HUDEP-2 (cell line): ENCODE measurements at regions not wholly inside any gene's neighbourhood (a gene's known extent, or its start where the extent isn't known, plus 50 kb on each side); places are given as distances from the start of the nearest gene placed in this dataset.
A peak's percentile ranks its signal among the peaks of the same experiment; 100 is the strongest.

Experiments
- DNase-seq, 76 experiments: peaks; one replicate each; lab custom pipeline; 2025; ENCODE audit not compliant: unreplicated experiment in 76 of 76; lab: John Stamatoyannopoulos, UW

- no peak for DNase-seq
These were observed 1005.9 kb downstream of the PDHA2 start for GRCh38 chr4:96845819-96846218.

GRCh38 chr4:96874657-96875056 lies 1034.8 kb downstream of the PDHA2 start:
- no peak for DNase-seq

- no peak for DNase-seq
These were observed 1039.6 kb downstream of the PDHA2 start for GRCh38 chr4:96879527-96879926.

DNA sequence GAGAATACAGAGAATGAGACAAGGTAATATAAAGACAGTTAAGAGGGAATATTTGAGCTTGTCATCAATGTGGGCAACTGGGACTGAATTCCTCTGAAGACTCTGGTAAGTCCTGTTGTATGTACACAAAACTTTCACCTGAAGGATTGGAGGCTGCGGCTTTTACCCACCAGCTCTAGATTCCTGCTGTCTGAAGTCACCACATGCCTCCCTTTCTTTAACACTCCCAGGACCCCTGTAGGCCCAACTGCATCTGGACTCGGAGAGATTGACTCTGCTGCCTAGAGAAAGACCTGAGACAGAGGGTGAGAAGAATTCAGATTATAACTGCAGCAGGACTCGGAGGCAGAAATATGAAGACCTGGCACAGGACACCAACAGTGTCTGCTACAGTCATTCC lies 1048.0 kb downstream of the PDHA2 start:
- DNase-seq: no peak

DNA sequence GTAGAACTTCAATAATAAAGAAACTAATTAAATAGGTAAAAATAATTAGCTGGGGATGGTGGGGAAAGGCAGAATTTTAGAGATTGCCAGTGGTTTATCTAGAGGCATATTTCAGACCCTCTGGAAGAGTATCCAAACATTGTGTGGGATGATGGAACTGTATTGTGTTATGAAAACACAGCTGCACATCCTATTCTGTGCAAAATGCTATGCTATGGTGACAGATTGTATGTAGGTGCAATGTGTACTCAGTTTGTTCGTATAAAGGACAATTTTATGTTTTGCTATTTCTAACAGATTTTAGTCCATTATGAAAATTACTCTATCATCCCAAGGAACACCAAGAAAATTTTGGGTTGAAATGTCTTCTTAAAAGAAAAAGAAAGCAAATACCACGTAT lies 1054.7 kb downstream of the PDHA2 start:
- DNase-seq: no peak

GRCh38 chr4:96895826-96896225 lies 1055.9 kb downstream of the PDHA2 start:
- no peak for DNase-seq

DNA sequence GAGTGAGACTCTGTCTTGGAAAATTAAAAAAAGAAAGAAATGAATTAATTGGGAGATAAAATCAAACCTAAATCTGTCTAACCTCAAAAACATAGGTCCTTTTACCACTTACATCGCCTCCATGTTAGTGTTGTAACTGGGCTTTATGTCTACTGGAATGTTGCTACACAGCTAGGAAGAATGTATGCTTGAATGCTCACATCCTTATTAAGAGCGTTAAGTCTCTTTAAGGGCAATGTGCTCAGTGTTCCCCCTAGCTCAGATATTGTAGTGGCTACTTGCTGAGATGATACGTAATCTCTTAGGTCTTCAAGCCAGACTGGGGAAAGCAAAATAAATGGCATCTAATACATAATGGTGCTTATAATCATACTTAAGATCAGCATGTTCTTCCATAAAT lies 1072.8 kb downstream of the PDHA2 start:
- no peak for DNase-seq

GRCh38 chr4:96913441-96914080 lies 1073.7 kb downstream of the PDHA2 start:
- DNase-seq: peak in 3 of 76 experiments; percentile 1 to 9 (median 4)

GRCh38 chr4:96916711-96917110 lies 1076.8 kb downstream of the PDHA2 start:
- no peak for DNase-seq

DNA sequence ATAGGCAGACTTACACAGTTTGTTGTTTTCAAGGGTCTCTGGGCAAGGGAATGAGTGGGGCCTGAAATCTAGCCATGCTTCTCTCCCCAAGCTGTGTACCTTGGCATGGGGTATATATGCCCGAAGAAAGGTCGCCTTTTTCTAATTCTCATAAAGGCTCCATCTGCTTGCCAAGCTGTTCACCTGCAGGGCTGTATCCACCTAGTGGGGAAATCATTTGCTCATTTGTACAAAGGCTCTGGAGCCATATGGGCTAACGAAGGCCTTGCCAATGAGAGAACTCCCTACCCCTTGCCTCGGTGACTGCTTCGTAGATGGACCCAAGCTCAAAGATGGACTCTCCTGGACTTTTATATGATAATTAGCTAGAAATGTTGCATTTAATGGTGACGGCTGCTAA lies 1097.0 kb downstream of the PDHA2 start:
- no peak for DNase-seq

DNA sequence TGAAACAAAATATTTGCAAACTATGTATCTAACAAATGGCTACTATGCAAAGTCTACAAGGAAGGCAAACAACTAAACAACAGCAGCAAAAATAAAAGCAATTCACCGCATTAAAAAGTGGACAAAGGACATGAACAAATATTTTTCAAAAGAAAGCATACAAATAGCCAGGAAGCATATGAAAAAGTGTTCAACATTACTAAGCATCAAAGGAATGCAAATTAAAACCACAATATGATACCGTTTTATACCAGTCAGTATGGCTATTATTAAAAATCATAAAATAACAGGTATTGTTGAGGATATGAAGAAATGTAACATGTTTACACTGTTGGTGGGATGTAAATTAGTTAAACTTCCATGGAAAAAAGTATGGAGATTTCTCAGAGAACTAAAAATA lies 1106.7 kb downstream of the PDHA2 start:
- DNase-seq: no peak

GRCh38 chr4:96952610-96953009 lies 1112.7 kb downstream of the PDHA2 start:
- DNase-seq: no peak

DNA sequence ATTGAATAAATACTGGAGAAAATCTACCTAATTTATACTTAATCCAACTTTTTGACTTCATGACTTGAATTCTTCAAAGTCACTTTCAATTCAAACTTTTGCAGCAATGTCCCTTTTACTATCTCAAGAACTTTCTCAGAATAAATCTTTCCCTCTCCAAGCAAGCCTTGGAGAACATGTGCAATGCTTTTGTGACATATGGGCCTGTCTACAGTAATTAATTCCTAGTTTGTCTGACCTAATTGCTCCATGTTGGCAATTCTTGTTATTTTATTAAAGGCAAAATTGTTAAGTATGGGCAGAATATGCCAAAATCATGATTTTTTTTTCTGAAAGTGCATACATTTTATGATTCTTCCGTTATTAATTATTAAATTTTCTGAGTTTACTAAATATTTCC lies 1115.3 kb downstream of the PDHA2 start:
- no peak for DNase-seq

GRCh38 chr4:96955691-96956090 lies 1115.8 kb downstream of the PDHA2 start:
- no peak for DNase-seq

GRCh38 chr4:96969455-96969854 lies 1129.6 kb downstream of the PDHA2 start:
- DNase-seq: no peak

DNA sequence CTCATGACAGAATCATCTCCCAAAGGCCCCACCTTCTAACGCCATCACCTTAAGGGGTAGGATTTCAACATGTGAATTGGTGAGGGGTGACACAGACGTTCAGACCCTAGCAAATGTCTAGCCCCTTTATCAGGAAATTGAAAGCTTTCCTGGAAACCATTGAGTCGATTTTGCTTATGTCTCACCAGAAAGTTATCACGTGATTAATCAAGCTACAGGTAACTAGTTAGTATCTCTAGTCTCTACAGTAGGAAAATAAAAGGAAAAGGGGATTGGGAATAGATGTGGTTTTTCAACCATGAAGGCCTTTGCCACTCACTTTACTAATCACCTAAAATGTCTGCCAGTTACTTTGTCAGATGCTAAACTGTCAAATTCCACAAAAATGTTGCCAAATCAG lies 1133.0 kb downstream of the PDHA2 start:
- no peak for DNase-seq

DNA sequence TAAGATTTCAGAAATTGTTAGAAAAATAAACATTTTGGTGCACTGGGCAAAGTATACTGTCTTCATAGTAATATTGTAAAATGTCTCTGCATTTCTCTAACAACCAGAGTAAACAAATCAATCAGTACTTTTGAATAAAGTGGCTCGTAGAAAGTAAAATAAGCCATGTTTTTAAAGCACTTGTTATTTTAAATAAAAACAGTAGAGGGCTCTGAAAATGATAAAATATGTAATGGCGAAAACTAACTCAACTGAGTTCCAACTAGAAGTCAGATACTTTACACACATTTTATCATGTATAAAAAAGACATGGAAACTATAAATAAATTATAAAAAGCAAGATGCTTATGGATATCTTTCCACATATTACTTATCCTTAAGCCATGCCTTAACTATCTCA lies 1134.4 kb downstream of the PDHA2 start:
- DNase-seq: no peak

DNA sequence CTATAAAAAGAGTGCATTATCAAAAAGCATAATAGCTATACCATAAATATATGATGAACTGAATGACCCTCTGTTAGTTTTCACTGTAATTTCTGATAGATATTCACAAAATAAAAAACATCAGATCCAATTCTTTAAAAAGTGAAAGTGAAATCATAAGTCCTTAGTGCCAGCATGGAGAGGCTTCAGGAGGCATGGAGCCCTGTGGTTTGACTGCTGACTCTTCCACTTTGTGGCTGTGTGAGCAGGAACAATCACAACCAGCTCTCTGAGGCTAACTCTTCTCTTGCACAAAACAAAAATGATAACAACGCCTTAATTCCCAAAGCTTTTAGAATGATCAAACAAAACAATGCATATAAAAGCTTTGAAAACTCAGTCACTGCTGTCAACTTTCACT lies 1143.9 kb downstream of the PDHA2 start:
- DNase-seq: no peak

DNA sequence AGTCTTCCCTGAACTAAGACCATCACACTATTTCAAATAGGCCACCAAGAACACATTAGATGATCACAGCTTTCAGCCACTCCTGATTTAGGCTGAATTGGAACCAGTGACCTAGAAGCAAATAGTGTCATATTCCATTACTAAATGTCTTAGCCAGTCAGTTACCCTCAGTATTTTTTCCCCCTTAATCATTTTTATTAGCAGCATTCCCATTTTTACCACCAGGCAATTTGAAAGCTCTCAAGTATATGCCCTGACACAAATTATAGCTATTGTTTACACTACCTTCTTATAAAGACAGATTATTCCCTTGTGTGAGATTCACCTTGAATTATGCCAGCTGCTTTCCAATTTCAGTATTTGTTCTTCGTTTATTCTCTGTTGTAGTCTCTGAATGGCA lies 1146.9 kb downstream of the PDHA2 start:
- no peak for DNase-seq

DNA sequence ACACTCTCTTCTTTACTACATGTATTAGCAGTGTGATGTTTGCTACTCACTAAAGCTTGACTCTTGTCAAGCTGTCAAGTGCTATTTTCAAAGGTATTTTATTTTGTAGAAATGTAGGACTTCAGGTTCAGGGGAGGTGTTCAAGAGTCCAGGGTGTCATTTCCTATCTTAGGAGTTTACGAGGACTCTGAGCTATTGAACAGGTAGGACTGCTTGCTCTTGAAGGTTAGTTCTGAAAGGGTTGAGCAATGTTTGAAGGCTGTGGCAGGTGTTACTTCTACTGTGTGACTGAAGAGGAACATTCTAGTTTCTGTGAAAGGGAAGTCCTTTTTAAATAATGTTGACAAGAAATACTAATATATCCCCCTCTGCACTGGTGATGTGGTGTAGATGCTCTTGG lies 1151.2 kb downstream of the PDHA2 start:
- no peak for DNase-seq

DNA sequence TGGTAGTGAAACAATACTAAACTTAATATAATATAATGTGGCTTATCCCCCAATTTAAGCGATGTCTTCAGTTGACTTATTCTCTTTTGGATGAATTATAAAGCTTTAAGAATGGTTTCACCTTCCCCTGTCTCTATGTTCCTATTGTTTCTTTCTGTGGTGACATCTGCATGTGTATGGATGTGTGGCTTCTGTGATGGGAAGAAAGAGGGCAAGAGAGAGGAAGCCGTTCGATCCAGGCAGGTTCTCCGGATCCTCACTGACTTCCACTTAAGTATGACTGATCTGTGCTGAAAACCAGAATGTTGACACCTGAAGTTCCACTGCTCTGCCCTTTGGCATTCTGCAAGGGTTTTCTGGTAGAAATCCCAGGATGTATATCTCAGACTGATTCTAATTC lies 1150.8 kb downstream of the STPG2 start:
- DNase-seq: no peak

DNA sequence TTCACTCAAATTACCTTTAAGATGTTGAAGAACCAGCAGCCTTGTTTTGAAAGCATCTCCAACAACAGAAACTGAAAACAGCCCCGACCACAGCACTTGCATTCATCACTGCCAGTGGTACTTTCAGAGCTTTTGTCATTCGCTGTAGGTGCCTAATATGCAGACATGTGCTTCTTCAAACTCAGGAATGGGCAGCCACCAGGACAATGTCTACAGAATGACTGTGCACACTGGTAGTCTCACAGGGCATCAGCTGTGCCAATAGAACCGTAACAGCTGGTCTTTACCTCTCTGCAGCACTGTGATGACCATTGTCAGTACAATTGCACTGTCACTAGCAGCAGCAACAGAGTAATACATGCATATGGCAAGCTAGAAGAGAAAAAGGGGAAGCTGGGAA lies 1149.7 kb downstream of the STPG2 start:
- no peak for DNase-seq

GRCh38 chr4:97003715-97004114 lies 1139.6 kb downstream of the STPG2 start:
- DNase-seq: no peak
